SK-N-SH (cell line): ENCODE measurements at regions not wholly inside any gene's neighbourhood (a gene's known extent, or its start where the extent isn't known, plus 50 kb on each side); places are given as distances from the start of the nearest gene placed in this dataset.

ENCODE experiments used
- CTCF ChIA-PET: fragments of 300-600, 350-600 bp; formaldehyde crosslinking; extraction: SDS; loops from one replicate; lab custom pipeline; 2021; lab: Yijun Ruan, JAX
- POLR2A ChIA-PET: fragments of 350-600 bp; sonication (Branson Sonifier 250); formaldehyde crosslinking; extraction: SDS; loops from one replicate; lab custom pipeline; 2020; ENCODE audit warnings: antibody characterized with exemption, inconsistent platforms; lab: Yijun Ruan, JAX
- DNase-seq: peaks from one replicate; pipeline ENCODE4 v3.0.0; 2012
- H2AFZ ChIP-seq: fragments of 200-600 bp; sonication (generic); 2 replicates; pipeline ENCODE4 v1.8.1; 2016; ENCODE audit warnings: antibody characterized with exemption, mild to moderate bottlenecking, low read depth
- H3F3A ChIP-seq: fragments of 200-600 bp; sonication (generic); replicated peaks from 2 replicates; pipeline ENCODE3; 2016; ENCODE audit warnings: antibody characterized with exemption, mild to moderate bottlenecking; ENCODE audit not compliant: insufficient read depth
- H3K27ac ChIP-seq, 2 experiments: fragments of 200-500 bp in 1 of 2; fragments of 200-600 bp in 1 of 2; sonication (Bioruptor generic) in 1 of 2; sonication (generic), shearing (Covaris generic) in 1 of 2; 2 replicates each; pipeline versions ENCODE4 v1.5.1 to v1.6.1; 2014 to 2016; ENCODE audit warnings: low read depth in 2 of 2, inconsistent platforms in 1 of 2, low read length in 1 of 2, mild to moderate bottlenecking in 1 of 2, mixed read lengths in 1 of 2
- H3K27me3 ChIP-seq: fragments of 200-600 bp; sonication (generic), shearing (Covaris generic); 2 replicates; pipeline ENCODE4 v1.6.1; 2016; ENCODE audit warnings: mixed run types; ENCODE audit not compliant: insufficient read depth
- H3K36me3 ChIP-seq, 2 experiments: fragments of 200-500 bp in 1 of 2; fragments of 200-600 bp in 1 of 2; sonication (Bioruptor generic) in 1 of 2; sonication (generic) in 1 of 2; replicated peaks in 1 of 2; 2 replicates each; pipeline versions ENCODE3 to v1.5.1; 2014 to 2016; ENCODE audit warnings: low read length in 1 of 2, mild to moderate bottlenecking in 1 of 2; ENCODE audit not compliant: insufficient read depth in 2 of 2, control insufficient read depth in 1 of 2
- H3K4me1 ChIP-seq, 2 experiments: fragments of 200-500 bp in 1 of 2; fragments of 200-600 bp in 1 of 2; sonication (Bioruptor generic) in 1 of 2; sonication (generic), shearing (Covaris generic) in 1 of 2; 2 replicates each; pipeline versions ENCODE4 v1.5.1 to v1.6.1; 2014 to 2016; ENCODE audit warnings: low read depth in 1 of 2, low read length in 1 of 2, mixed run types in 1 of 2; ENCODE audit not compliant: insufficient read depth in 2 of 2, control insufficient read depth in 1 of 2
- H3K4me2 ChIP-seq: fragments of 200-600 bp; sonication (generic), shearing (Covaris generic); 2 replicates; pipeline ENCODE4 v1.6.1; 2017; ENCODE audit warnings: mixed run types
- H3K4me3 ChIP-seq, 2 experiments: fragments of 200-500 bp in 1 of 2; fragments of 200-600 bp in 1 of 2; sonication (Bioruptor generic) in 1 of 2; sonication (generic), shearing (Covaris generic) in 1 of 2; 2 replicates each; pipeline versions ENCODE4 v1.5.1 to v1.8.1; 2014 to 2016; ENCODE audit warnings: low read depth in 2 of 2, inconsistent platforms in 1 of 2, low read length in 1 of 2, mild to moderate bottlenecking in 1 of 2, mixed read lengths in 1 of 2, moderate library complexity in 1 of 2
- H3K79me2 ChIP-seq: fragments of 200-600 bp; sonication (generic); 2 replicates; pipeline ENCODE4 v1.8.1; 2017; ENCODE audit warnings: mild to moderate bottlenecking; ENCODE audit not compliant: insufficient read depth
- H3K9ac ChIP-seq: fragments of 200-600 bp; sonication (generic); 2 replicates; pipeline ENCODE4 v1.6.1; 2017; ENCODE audit warnings: mixed run types
- H3K9me2 ChIP-seq: fragments of 200-600 bp; sonication (generic); 2 replicates; pipeline ENCODE4 v1.6.1; 2017; ENCODE audit warnings: mixed run types
- H3K9me3 ChIP-seq: fragments of 200-600 bp; sonication (generic); 2 replicates; pipeline ENCODE4 v1.6.1; 2017; ENCODE audit warnings: mixed run types, mild to moderate bottlenecking, moderate library complexity
- H4K20me1 ChIP-seq: fragments of 200-600 bp; sonication (generic); 2 replicates; pipeline ENCODE4 v1.6.1; 2017; ENCODE audit warnings: mild to moderate bottlenecking, mixed run types; ENCODE audit not compliant: insufficient read depth
- CHD2 ChIP-seq: fragments of 150-350 bp; IDR thresholded peaks from 2 replicates; pipeline ENCODE4 v1.6.1; 2018; ENCODE audit warnings: low read length; ENCODE audit not compliant: partially characterized antibody
- FOXJ3 ChIP-seq: sonication (generic); formaldehyde crosslinking; IDR thresholded peaks from 2 replicates; pipeline ENCODE4 v1.5.1; 2020; ENCODE audit warnings: mild to moderate bottlenecking, missing genetic modification reagents
- GABPA ChIP-seq: IDR thresholded peaks from 2 replicates; pipeline ENCODE4 v1.4.0; 2012; ENCODE audit warnings: low read depth, mild to moderate bottlenecking
- GATA2 ChIP-seq: sonication (generic); formaldehyde crosslinking; IDR thresholded peaks from 2 replicates; pipeline ENCODE4 v1.5.0; 2020; ENCODE audit warnings: mild to moderate bottlenecking, missing genetic modification reagents
- JUND ChIP-seq: IDR thresholded peaks from 2 replicates; pipeline ENCODE4 v1.4.0; 2012
- MEF2A ChIP-seq: IDR thresholded peaks from 2 replicates; pipeline ENCODE4 v1.4.0; 2012; ENCODE audit warnings: low read depth, borderline replicate concordance
- MXI1 ChIP-seq: IDR thresholded peaks from 2 replicates; pipeline ENCODE4 v1.6.1; 2012; ENCODE audit warnings: mild to moderate bottlenecking, low read depth, low read length, improper control_type of control experiment
- NRF1 ChIP-seq: IDR thresholded peaks from 2 replicates; pipeline ENCODE4 v1.6.1; 2012; ENCODE audit warnings: low read depth, mild to moderate bottlenecking, low read length
- SMC3 ChIP-seq: IDR thresholded peaks from 2 replicates; pipeline ENCODE4 v1.6.1; 2012; ENCODE audit warnings: low read depth, low read length, improper control_type of control experiment
- TAF1 ChIP-seq: IDR thresholded peaks from 2 replicates; pipeline ENCODE4 v1.6.1; 2012; ENCODE audit warnings: low read depth, mild to moderate bottlenecking, low read length, moderate library complexity, borderline replicate concordance
- WGBS: methylation state at CpG from one replicate; pipeline ENCODE4 v1.1.6; 2017; ENCODE audit warnings: low lambda C conversion rate; 5-methylcytosine and 5-hydroxymethylcytosine counted together
- TF ChIP-seq, protein P1 (sequence below): IDR thresholded peaks from 2 replicates; pipeline ENCODE4 v1.4.0; 2012; ENCODE audit warnings: low read depth, borderline replicate concordance
- TF ChIP-seq, protein P2 (sequence below): IDR thresholded peaks from 2 replicates; pipeline ENCODE4 v1.4.0; 2012; ENCODE audit warnings: low read depth
- TF ChIP-seq, protein P3 (sequence below): IDR thresholded peaks from 2 replicates; pipeline ENCODE4 v1.4.0; 2012; ENCODE audit warnings: low read depth, borderline replicate concordance
- TF ChIP-seq, protein P4 (sequence below): IDR thresholded peaks from 2 replicates; pipeline ENCODE4; 2012
- TF ChIP-seq, protein P5 (sequence below): fragments of 200-600 bp; sonication (generic); IDR thresholded peaks from 2 replicates; pipeline ENCODE4 v1.6.1; 2017; ENCODE audit warnings: antibody characterized with exemption, mild to moderate bottlenecking, moderate library complexity
- TF ChIP-seq, protein P6 (sequence below): fragments of 150-350 bp; IDR thresholded peaks from 2 replicates; pipeline ENCODE4 v1.6.1; 2017; ENCODE audit warnings: antibody characterized with exemption, low read length, low read depth, borderline replicate concordance

DNA sequence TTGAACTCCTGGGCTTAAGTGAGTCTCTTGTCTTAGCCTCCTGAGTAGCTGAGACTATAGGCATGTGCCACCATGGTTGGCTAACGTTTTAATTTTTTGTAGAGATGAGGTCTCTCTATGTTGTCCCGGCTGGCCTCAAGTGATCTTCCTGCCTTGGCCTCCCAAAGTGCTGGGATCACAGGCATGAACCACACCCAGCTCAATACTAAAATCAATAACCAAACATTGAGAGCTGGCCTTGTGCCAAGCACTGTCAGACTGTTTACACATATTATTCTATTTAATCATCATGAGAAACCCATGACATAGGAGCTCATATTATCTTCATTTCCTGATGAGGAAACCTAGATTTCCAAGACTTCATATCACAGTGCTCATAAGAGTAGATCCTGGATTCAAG is 251.2 kb downstream of the BAMBI start:
- H3K36me3 ChIP-seq, result no peaks in the 10 kb centered on the region
- H3K4me1 ChIP-seq, result no peaks in the 10 kb centered on the region
- no peak overlapping the region for H3K4me2 ChIP-seq
- H3K9me2 ChIP-seq, result no peaks in the 10 kb centered on the region
- no peaks in the 10 kb centered on the region for H3K27me3 ChIP-seq
- POLR2A ChIA-PET, result no interaction called here
- CTCF ChIA-PET, result no interaction called here
- no peaks in the 10 kb centered on the region for H3F3A ChIP-seq
- H2AFZ ChIP-seq, result no peak overlapping the region
- no peak overlapping the region for H3K27ac ChIP-seq
- 47% methylated on average over 2 of the region's 2 CpGs for WGBS
- TF ChIP-seq MEF2A, result no peak
- TF ChIP-seq TAF1, result no peak
- TF ChIP-seq, protein P1, sequence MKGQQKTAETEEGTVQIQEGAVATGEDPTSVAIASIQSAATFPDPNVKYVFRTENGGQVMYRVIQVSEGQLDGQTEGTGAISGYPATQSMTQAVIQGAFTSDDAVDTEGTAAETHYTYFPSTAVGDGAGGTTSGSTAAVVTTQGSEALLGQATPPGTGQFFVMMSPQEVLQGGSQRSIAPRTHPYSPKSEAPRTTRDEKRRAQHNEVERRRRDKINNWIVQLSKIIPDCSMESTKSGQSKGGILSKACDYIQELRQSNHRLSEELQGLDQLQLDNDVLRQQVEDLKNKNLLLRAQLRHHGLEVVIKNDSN, result no peak
- TF ChIP-seq GATA2, result no peak
- TF ChIP-seq, protein P2, sequence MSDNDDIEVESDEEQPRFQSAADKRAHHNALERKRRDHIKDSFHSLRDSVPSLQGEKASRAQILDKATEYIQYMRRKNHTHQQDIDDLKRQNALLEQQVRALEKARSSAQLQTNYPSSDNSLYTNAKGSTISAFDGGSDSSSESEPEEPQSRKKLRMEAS, result no peak
- no peak for TF ChIP-seq CHD2
- no peak for TF ChIP-seq SMC3
- no peak for TF ChIP-seq GABPA
- TF ChIP-seq, protein P3, sequence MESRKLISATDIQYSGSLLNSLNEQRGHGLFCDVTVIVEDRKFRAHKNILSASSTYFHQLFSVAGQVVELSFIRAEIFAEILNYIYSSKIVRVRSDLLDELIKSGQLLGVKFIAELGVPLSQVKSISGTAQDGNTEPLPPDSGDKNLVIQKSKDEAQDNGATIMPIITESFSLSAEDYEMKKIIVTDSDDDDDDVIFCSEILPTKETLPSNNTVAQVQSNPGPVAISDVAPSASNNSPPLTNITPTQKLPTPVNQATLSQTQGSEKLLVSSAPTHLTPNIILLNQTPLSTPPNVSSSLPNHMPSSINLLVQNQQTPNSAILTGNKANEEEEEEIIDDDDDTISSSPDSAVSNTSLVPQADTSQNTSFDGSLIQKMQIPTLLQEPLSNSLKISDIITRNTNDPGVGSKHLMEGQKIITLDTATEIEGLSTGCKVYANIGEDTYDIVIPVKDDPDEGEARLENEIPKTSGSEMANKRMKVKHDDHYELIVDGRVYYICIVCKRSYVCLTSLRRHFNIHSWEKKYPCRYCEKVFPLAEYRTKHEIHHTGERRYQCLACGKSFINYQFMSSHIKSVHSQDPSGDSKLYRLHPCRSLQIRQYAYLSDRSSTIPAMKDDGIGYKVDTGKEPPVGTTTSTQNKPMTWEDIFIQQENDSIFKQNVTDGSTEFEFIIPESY, result no peak
- TF ChIP-seq FOXJ3, result no peak
- TF ChIP-seq NRF1, result no peak
- TF ChIP-seq, all 33 proteins: peak for 0
- Histone ChIP-seq H3K9ac (no peak overlapping the region), H4K20me1 (no peaks in the 10 kb centered on the region), H3K4me3 (no peak overlapping the region), H3K9me3 (no peaks in the 10 kb centered on the region), H3K79me2 (no peaks in the 10 kb centered on the region)
- no peak for DNase-seq

DNA sequence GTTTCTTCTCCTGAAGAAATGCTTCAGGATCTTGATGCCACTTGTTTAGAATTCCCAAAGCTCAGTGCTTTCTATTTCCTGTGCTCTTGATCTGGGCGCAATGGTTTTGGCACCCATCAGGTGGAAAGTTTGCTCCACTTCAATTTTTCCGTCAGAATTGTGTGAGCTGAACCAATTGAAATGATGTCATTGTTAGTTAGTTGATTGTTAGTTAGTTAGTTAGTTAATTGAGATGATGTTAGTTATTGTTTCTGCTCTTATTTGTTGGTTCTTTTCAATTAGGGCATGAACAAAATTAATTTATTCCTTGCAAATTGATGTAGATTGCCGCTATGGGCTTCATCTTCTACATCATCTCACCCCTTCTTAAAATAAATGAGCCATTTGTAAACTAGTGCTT is 252.6 kb downstream of the BAMBI start:
- CTCF ChIA-PET, result no interaction called here
- H3K27ac ChIP-seq, result no peak overlapping the region
- H3K9ac ChIP-seq, result no peak overlapping the region
- no peaks in the 10 kb centered on the region for H3K4me1 ChIP-seq
- no peaks in the 10 kb centered on the region for H4K20me1 ChIP-seq
- TF ChIP-seq JUND (no peak), MXI1 (no peak), NRF1 (no peak), GATA2 (no peak)
- TF ChIP-seq, protein P4, sequence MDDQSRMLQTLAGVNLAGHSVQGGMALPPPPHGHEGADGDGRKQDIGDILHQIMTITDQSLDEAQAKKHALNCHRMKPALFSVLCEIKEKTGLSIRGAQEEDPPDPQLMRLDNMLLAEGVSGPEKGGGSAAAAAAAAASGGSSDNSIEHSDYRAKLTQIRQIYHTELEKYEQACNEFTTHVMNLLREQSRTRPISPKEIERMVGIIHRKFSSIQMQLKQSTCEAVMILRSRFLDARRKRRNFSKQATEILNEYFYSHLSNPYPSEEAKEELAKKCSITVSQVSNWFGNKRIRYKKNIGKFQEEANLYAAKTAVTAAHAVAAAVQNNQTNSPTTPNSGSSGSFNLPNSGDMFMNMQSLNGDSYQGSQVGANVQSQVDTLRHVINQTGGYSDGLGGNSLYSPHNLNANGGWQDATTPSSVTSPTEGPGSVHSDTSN, result no peak
- TF ChIP-seq, protein P5, sequence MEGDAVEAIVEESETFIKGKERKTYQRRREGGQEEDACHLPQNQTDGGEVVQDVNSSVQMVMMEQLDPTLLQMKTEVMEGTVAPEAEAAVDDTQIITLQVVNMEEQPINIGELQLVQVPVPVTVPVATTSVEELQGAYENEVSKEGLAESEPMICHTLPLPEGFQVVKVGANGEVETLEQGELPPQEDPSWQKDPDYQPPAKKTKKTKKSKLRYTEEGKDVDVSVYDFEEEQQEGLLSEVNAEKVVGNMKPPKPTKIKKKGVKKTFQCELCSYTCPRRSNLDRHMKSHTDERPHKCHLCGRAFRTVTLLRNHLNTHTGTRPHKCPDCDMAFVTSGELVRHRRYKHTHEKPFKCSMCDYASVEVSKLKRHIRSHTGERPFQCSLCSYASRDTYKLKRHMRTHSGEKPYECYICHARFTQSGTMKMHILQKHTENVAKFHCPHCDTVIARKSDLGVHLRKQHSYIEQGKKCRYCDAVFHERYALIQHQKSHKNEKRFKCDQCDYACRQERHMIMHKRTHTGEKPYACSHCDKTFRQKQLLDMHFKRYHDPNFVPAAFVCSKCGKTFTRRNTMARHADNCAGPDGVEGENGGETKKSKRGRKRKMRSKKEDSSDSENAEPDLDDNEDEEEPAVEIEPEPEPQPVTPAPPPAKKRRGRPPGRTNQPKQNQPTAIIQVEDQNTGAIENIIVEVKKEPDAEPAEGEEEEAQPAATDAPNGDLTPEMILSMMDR, result no peak
- TF ChIP-seq, protein P6, sequence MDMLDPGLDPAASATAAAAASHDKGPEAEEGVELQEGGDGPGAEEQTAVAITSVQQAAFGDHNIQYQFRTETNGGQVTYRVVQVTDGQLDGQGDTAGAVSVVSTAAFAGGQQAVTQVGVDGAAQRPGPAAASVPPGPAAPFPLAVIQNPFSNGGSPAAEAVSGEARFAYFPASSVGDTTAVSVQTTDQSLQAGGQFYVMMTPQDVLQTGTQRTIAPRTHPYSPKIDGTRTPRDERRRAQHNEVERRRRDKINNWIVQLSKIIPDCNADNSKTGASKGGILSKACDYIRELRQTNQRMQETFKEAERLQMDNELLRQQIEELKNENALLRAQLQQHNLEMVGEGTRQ, result no peak
- no peak overlapping the region for H3K4me3 ChIP-seq
- POLR2A ChIA-PET, result no interaction called here
- no peak for DNase-seq
- H3K36me3 ChIP-seq, result no peaks in the 10 kb centered on the region
- no peak overlapping the region for H3K4me2 ChIP-seq
- H3K9me2 ChIP-seq, result no peaks in the 10 kb centered on the region
- H3F3A ChIP-seq, result no peaks in the 10 kb centered on the region
- WGBS, result 80% methylated on average over 3 of the region's 3 CpGs
- H2AFZ ChIP-seq, result no peak overlapping the region
- no peaks in the 10 kb centered on the region for H3K9me3 ChIP-seq
- no peaks in the 10 kb centered on the region for H3K27me3 ChIP-seq
- no peaks in the 10 kb centered on the region for H3K79me2 ChIP-seq
